Common myeloid progenitor, CD34-positive (primary cell): ENCODE measurements at regions not wholly inside any gene's neighbourhood (a gene's known extent, or its start where the extent isn't known, plus 50 kb on each side); places are given as distances from the start of the nearest gene placed in this dataset.

Experiments used
- CTCF ChIA-PET: fragments of 350-600 bp; sonication (Branson Sonifier 250); formaldehyde crosslinking; loops from one replicate; lab custom pipeline; 2021; ENCODE audit warnings: antibody characterized with exemption; lab: Charles Lee
- POLR2A ChIA-PET: fragments of 350-600 bp; sonication (Branson Sonifier 250); formaldehyde crosslinking; loops from one replicate; lab custom pipeline; 2021; ENCODE audit warnings: antibody characterized with exemption; lab: Charles Lee
- DNase-seq, 3 donors: peaks; one replicate each; pipeline versions ENCODE4 v3.0.0 to v3.0.0-alpha.2; 2013
- H3K27ac ChIP-seq, 2 experiments: 1 replicate in 1 of 2; 2 replicates in 1 of 2; pipeline ENCODE4 v1.7.0; 2013; ENCODE audit warnings: inconsistent platforms in 2 of 2, low read length in 2 of 2, mild to moderate bottlenecking in 2 of 2, low read depth in 1 of 2, moderate library complexity in 1 of 2; ENCODE audit not compliant: severe bottlenecking in 2 of 2, insufficient read depth in 1 of 2, poor library complexity in 1 of 2
- H3K27me3 ChIP-seq, 5 experiments: replicated peaks in 2 of 5; 1 replicate in 3 of 5; 2 replicates in 2 of 5; pipeline versions ENCODE4 v1.6.1 to v1.7.0; 2013; ENCODE audit warnings: low read length in 4 of 5, mild to moderate bottlenecking in 2 of 5, moderate library complexity in 2 of 5, inconsistent platforms in 1 of 5; ENCODE audit not compliant: insufficient read depth in 5 of 5, control insufficient read depth in 4 of 5
- H3K36me3 ChIP-seq, 4 experiments: 1 replicate in 2 of 4; 2 replicates in 2 of 4; pipeline versions ENCODE4 v1.6.1 to v1.7.0; 2013; ENCODE audit warnings: low read length in 3 of 4, control low read depth in 1 of 4, mild to moderate bottlenecking in 1 of 4; ENCODE audit not compliant: control insufficient read depth in 4 of 4, insufficient read depth in 4 of 4
- H3K4me1 ChIP-seq, 4 experiments: 1 replicate in 3 of 4; 2 replicates in 1 of 4; pipeline versions ENCODE4 v1.6.1 to v1.7.1; 2013; ENCODE audit warnings: low read length in 3 of 4, mild to moderate bottlenecking in 3 of 4, control low read depth in 1 of 4, inconsistent platforms in 1 of 4, moderate library complexity in 1 of 4; ENCODE audit not compliant: control insufficient read depth in 4 of 4, insufficient read depth in 4 of 4; ENCODE audit errors: control extremely low read depth in 1 of 4
- H3K4me3 ChIP-seq, 7 experiments: 1 replicate in 4 of 7; 2 replicates in 3 of 7; pipeline versions ENCODE4 v1.5.1 to v1.7.0; 2013; ENCODE audit warnings: mild to moderate bottlenecking in 7 of 7, low read length in 6 of 7, moderate library complexity in 6 of 7, inconsistent platforms in 2 of 7, low read depth in 2 of 7, control low read depth in 1 of 7; ENCODE audit not compliant: insufficient read depth in 4 of 7, control insufficient read depth in 1 of 7; ENCODE audit errors: extremely low read depth in 1 of 7
- H3K9me3 ChIP-seq, 5 experiments: 1 replicate in 4 of 5; 2 replicates in 1 of 5; pipeline versions ENCODE4 v1.6.1 to v1.7.1; 2013; ENCODE audit warnings: low read length in 4 of 5, mild to moderate bottlenecking in 2 of 5, inconsistent platforms in 1 of 5, low read depth in 1 of 5, moderate library complexity in 1 of 5; ENCODE audit not compliant: control insufficient read depth in 4 of 5, insufficient read depth in 2 of 5; ENCODE audit errors: control extremely low read depth in 1 of 5
- WGBS: methylation state at CpG from one replicate; pipeline ENCODE4 v1.1.5; 2013; ENCODE audit not compliant: insufficient coverage; 5-methylcytosine and 5-hydroxymethylcytosine counted together

DNA sequence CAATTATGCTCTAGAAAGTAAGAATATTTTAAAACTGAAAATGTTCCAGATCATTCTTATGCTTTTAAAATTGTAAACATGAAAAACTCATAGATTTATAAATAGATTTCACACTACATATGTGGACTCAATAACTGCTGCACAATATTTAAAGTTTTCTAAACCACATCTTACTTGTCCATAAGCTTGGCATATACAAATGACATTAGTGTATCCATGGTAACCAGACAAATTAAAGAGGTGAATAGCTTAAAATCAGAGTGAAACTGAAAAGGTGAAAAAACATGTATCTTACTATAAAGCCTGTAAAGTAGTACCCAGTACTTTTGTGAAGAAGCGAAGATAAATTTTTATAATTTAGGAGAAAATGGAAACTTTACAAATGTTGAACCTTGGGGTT, 151.2 kb upstream of the MYO16 start:
- Histone ChIP-seq H3K36me3 (no peaks in the 10 kb centered on the region), H3K27me3 (no peaks in the 10 kb centered on the region), H3K9me3 (no peaks in the 10 kb centered on the region), H3K4me1 (no peaks in the 10 kb centered on the region), H3K4me3 (no peak overlapping the region), H3K27ac (no peak overlapping the region)
- ChIA-PET POLR2A (no interaction called here), CTCF (no interaction called here)
- no CpG with 5 or more reads among the region's 1 CpG for WGBS
- no peak for DNase-seq

DNA sequence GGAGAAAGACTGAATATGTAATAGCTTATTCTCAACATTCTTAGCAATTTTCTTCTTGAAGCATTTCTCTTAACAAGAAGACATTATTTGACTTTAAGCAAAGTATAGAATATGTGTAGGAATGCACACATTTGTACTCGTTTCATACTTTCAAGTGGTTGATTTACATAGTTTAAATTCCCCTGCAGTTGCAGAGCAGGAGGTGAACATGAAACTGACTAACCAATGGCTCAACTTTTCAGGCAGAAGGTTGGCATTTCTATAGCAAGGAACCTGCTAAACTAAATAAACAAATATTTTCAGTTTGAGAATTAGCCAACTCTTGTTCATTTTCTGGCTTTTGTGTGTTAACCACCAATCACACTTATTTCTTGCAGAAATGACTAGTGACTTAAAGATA, 145.4 kb upstream of the MYO16 start:
- Histone ChIP-seq H3K4me1 (no peaks in the 10 kb centered on the region), H3K36me3 (no peaks in the 10 kb centered on the region), H3K27me3 (no peaks in the 10 kb centered on the region), H3K27ac (no peak overlapping the region), H3K9me3 (peaks cover 0 to 13% (median 0%) of the 10 kb centered on the region in 5 experiments), H3K4me3 (no peak overlapping the region)
- DNase-seq, result no peak
- WGBS, result 100% methylated on average over 1 of the region's 1 CpG
- CTCF ChIA-PET, result no interaction called here
- POLR2A ChIA-PET, result no interaction called here

DNA sequence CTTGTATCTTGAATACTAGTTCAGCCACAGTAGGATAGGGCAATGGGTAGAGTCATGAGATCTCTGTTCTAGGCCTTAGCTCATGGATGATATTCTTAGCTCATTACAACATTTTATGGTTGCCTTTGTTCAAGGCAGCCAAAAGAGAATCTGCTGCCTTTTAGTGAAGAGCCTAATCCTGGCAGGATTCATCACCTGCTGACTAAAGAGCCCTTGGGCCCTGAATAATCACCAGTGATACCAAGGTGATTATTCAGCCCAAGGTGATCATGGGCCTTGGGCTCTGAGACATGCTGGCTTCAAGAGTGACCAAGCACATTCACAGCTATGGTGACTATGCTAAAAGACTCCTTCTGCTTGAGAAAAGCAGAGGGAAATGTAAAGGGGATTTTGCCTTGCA, 143.3 kb upstream of the MYO16 start:
- no peaks in the 10 kb centered on the region for H3K27me3 ChIP-seq
- peaks cover 0 to 13% (median 0%) of the 10 kb centered on the region in 5 experiments for H3K9me3 ChIP-seq
- H3K36me3 ChIP-seq, result no peaks in the 10 kb centered on the region
- no peak overlapping the region for H3K4me3 ChIP-seq
- no peaks in the 10 kb centered on the region for H3K4me1 ChIP-seq
- no peak overlapping the region for H3K27ac ChIP-seq
- DNase-seq, result no peak
- ChIA-PET POLR2A (no interaction called here), CTCF (no interaction called here)

DNA sequence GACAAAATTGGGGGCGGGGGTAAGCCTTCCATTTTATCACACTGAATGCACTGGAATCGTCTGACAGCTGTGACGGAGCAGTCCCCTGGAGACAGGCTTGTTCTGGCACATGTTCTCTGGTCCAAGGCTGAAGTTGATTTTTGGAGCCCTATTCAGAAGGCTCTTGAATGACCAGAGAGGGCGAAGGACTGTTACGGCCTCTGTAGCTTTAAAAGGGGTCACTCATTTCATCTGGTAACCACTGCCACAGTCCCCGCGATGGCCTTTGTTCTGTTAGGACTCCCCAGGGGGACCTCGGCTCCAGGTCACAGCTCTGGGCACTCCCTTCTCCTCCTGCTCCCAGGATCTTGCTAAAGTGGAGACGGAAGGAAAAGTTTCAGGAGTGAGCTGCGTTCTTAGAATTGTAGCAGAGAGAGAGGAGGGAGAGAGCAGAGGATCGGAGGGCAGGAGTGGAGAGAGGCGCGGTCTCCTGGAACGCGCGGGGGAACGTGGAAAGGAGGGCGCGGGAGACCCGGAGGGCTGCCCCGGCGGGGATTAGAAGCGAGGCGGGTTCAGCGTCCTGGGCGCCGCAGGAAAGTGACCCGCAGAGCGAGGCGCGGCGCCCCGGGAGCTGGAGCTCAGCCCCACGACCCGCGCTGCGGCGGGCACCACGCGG, 134.3 kb upstream of the MYO16 start:
- ChIA-PET CTCF (interaction anchor here (0.8 kb wide), 1 partner anchor 398 kb away, joined by 3 read pairs; no protein-coding TSS in a partner anchor), POLR2A (no interaction called here)
- peaks cover 0 to 21% (median 19%) of the 10 kb centered on the region in 4 experiments for H3K4me1 ChIP-seq
- H3K9me3 ChIP-seq, result no peaks in the 10 kb centered on the region
- DNase-seq, result peak in 1 of 3 donors; percentile 15
- H3K36me3 ChIP-seq, result no peaks in the 10 kb centered on the region
- peak overlapping the region; percentile 17 to 81 (median 67) for H3K4me3 ChIP-seq
- 5% methylated on average over 31 of the region's 40 CpGs for WGBS
- no peak overlapping the region for H3K27ac ChIP-seq
- peaks cover 5 to 50% (median 26%) of the 10 kb centered on the region in 5 experiments for H3K27me3 ChIP-seq

DNA sequence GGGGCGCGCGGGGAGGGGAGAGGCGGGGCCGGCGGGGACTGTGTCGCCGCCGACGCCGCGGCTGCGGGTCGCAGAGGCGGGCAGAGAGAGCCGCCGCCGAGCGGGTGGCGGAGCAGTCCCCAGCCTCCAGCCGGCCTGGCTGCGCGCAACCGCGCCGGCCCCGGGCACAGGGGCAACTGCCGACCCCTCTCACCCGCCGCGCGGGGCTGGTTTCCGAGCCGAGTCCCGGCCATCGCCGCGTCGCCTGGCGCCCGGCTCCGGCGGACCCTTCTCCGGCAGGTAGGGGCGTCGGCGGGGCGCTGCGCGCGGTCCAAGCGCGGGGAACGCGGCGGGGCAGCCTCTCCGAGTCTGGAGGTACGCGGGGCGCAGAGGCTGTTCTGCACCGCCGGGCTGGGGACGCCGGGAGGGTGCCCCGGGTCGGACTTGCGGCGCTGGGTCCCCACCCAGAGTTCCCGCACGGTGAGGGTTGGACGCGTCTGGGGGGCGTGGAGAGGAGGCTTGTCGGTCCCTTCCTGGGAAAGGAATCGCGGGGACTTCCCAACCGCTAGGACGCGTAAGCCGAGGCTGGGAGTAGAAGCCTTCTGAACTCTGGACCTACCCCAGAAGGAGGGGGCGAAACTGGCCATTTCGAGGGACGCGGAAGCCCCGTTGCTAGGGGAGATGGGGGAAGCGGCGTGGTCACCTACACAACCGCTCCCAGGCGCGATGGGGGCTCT, 133.6 kb upstream of the MYO16 start:
- Histone ChIP-seq H3K27me3 (peaks cover 5 to 50% (median 26%) of the 10 kb centered on the region in 5 experiments), H3K9me3 (no peaks in the 10 kb centered on the region), H3K36me3 (no peaks in the 10 kb centered on the region), H3K27ac (no peak overlapping the region), H3K4me1 (peaks cover 0 to 21% (median 19%) of the 10 kb centered on the region in 4 experiments), H3K4me3 (peak overlapping the region; percentile 17 to 81 (median 67))
- ChIA-PET CTCF (interaction anchor here (0.5 to 1.2 kb wide), 2 partner anchors 12 to 283 kb away, joined by 3 to 5 read pairs; no protein-coding TSS in a partner anchor), POLR2A (no interaction called here)
- WGBS, result under 1% methylated on average over 51 of the region's 90 CpGs
- peak in 2 of 3 donors; percentile 22 to 47 for DNase-seq

DNA sequence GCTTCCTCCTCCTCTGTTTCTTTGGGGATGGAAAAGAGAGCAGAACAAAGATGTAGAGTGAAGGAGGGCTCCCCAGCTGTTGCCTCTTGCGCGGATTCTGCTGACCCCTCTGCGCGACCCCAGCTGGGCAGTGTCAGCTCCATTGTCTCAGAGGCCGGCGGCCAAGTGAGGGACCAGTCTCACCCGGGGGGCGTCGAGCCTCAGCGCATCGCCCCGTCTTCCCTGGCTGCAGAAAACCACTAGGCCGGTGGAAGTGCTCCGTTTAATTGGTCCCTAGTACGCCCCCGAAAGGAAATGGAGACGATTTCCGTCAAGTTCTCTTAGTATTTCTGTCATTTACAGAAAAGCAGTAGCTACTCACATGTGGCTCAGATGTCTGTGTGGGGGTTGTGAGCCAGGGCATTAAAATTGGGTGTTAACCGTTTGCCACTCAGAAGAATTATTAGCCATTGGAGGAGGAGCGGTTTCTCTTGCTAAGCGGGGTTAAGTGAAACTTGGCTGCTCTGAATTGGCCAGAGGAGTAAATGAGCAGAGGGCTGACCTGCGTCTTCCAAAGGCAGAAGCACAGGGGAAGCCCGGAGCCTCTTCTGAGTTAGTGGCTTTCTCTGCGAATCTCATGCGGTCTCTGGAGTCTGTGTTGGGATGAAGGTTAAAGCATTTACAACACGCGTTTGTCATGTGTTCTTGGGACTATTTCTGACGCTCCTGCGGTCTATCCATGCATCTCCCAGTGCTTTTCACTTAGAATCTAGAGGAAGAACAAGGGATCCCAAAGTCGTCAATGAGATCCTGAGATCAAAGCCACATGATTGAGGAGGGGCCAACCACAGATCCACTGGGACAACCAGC, 132.8 kb upstream of the MYO16 start:
- WGBS, result 5% methylated on average over 30 of the region's 30 CpGs
- ChIA-PET CTCF (interaction anchor here (0.5 to 1.2 kb wide), 2 partner anchors 11 to 282 kb away, joined by 3 to 5 read pairs; no protein-coding TSS in a partner anchor), POLR2A (no interaction called here)
- H3K4me1 ChIP-seq, result peaks cover 0 to 21% (median 19%) of the 10 kb centered on the region in 4 experiments
- peaks cover 5 to 50% (median 26%) of the 10 kb centered on the region in 5 experiments for H3K27me3 ChIP-seq
- peak overlapping the region in 6 of 7 experiments; percentile 55 to 81 (median 68) for H3K4me3 ChIP-seq
- no peaks in the 10 kb centered on the region for H3K36me3 ChIP-seq
- DNase-seq, result peak in 2 of 3 donors; percentile 43 to 62
- no peaks in the 10 kb centered on the region for H3K9me3 ChIP-seq
- no peak overlapping the region for H3K27ac ChIP-seq
